ENCODE measurements at regions not wholly inside any gene's neighbourhood (a gene's known extent, or its start where the extent isn't known, plus 50 kb on each side); places are given as distances from the start of the nearest gene placed in this dataset.

- TF ChIP-seq, protein P1, sequence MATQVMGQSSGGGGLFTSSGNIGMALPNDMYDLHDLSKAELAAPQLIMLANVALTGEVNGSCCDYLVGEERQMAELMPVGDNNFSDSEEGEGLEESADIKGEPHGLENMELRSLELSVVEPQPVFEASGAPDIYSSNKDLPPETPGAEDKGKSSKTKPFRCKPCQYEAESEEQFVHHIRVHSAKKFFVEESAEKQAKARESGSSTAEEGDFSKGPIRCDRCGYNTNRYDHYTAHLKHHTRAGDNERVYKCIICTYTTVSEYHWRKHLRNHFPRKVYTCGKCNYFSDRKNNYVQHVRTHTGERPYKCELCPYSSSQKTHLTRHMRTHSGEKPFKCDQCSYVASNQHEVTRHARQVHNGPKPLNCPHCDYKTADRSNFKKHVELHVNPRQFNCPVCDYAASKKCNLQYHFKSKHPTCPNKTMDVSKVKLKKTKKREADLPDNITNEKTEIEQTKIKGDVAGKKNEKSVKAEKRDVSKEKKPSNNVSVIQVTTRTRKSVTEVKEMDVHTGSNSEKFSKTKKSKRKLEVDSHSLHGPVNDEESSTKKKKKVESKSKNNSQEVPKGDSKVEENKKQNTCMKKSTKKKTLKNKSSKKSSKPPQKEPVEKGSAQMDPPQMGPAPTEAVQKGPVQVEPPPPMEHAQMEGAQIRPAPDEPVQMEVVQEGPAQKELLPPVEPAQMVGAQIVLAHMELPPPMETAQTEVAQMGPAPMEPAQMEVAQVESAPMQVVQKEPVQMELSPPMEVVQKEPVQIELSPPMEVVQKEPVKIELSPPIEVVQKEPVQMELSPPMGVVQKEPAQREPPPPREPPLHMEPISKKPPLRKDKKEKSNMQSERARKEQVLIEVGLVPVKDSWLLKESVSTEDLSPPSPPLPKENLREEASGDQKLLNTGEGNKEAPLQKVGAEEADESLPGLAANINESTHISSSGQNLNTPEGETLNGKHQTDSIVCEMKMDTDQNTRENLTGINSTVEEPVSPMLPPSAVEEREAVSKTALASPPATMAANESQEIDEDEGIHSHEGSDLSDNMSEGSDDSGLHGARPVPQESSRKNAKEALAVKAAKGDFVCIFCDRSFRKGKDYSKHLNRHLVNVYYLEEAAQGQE (IDR thresholded peaks at IDR 0.05; ENCODE audit: low read depth, low read length), result no peak
- TF ChIP-seq EP300 (IDR thresholded peaks at IDR 0.05; ENCODE audit: borderline replicate concordance in 1 of 2, low read depth in 1 of 2, low read length in 1 of 2) (no peak), SMC3 (IDR thresholded peaks at IDR 0.05; ENCODE audit: low read depth, low read length) (no peak), FOXM1 (IDR thresholded peaks at IDR 0.05; ENCODE audit: low read depth) (no peak), FOSL2 (IDR thresholded peaks at IDR 0.05; ENCODE audit: borderline replicate concordance, low read depth) (no peak), SIN3A (IDR thresholded peaks at IDR 0.05; ENCODE audit: borderline replicate concordance, low read depth, low read length) (no peak)
- TF ChIP-seq, protein P2, sequence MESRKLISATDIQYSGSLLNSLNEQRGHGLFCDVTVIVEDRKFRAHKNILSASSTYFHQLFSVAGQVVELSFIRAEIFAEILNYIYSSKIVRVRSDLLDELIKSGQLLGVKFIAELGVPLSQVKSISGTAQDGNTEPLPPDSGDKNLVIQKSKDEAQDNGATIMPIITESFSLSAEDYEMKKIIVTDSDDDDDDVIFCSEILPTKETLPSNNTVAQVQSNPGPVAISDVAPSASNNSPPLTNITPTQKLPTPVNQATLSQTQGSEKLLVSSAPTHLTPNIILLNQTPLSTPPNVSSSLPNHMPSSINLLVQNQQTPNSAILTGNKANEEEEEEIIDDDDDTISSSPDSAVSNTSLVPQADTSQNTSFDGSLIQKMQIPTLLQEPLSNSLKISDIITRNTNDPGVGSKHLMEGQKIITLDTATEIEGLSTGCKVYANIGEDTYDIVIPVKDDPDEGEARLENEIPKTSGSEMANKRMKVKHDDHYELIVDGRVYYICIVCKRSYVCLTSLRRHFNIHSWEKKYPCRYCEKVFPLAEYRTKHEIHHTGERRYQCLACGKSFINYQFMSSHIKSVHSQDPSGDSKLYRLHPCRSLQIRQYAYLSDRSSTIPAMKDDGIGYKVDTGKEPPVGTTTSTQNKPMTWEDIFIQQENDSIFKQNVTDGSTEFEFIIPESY (IDR thresholded peaks at IDR 0.05; ENCODE audit: borderline replicate concordance, low read depth), result no peak
Measured at GRCh38 chr3:147313513-147313912, 92.8 kb downstream of the ZIC4 start (continued).

DNA sequence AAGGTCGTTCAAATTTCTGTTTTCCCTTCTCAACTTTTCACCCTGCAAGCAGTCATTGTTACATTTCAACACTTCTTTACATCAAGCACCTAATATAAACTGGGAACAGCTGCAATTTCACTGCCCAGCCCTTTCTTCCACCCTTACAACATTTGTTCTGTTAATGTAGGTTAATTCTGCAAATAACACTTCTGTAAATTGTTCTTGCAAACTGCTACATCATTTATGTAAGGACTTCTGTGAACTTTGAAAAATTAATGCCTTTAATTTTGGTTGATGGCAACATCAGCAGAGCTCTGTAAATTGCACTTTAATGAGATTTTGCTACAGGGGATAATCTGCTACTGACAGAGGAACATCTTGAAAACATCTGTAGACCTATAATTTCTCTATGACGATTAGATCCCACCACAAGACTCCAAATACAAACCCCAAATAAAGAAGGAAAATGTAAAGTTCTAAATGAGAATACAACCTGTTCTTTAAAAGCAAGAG is 93.5 kb downstream of the ZIC4 start:
- POLR2A ChIA-PET, result no interaction called here
- H3K4me3 ChIP-seq (ENCODE audit: low read depth in 2 of 2, low read length in 1 of 2), result no peak overlapping the region
- no peaks in the 10 kb centered on the region for H3K9me3 ChIP-seq
- no peaks in the 10 kb centered on the region for H3K9me2 ChIP-seq
- H3F3A ChIP-seq (replicated peaks; ENCODE audit: insufficient read depth), result no peaks in the 10 kb centered on the region
- H3K27me3 ChIP-seq (ENCODE audit: insufficient read depth), result no peaks in the 10 kb centered on the region
- H3K27ac ChIP-seq (ENCODE audit: low read depth in 2 of 2, low read length in 1 of 2), result no peak overlapping the region
- TF ChIP-seq GATA2 (CRISPR knock-in tag; IDR thresholded peaks at IDR 0.05) (no peak), EP300 (IDR thresholded peaks at IDR 0.05; ENCODE audit: borderline replicate concordance in 1 of 2, low read depth in 1 of 2, low read length in 1 of 2) (peak in 1 of 2 experiments; percentile 19; a peak in 1 of 4 replicates)
- H2AFZ ChIP-seq (ENCODE audit: low read depth), result no peak overlapping the region
- H3K79me2 ChIP-seq (ENCODE audit: insufficient read depth), result no peaks in the 10 kb centered on the region
- CTCF ChIA-PET, result no interaction called here
- no peaks in the 10 kb centered on the region for H4K20me1 ChIP-seq (ENCODE audit: insufficient read depth)
- no peaks in the 10 kb centered on the region; a peak in 1 of 4 replicates for H3K4me1 ChIP-seq (ENCODE audit: control insufficient read depth in 1 of 2, insufficient read depth in 2 of 2, low read depth in 1 of 2, low read length in 1 of 2)
- H3K4me2 ChIP-seq, result no peak overlapping the region
- no peak overlapping the region for H3K9ac ChIP-seq
- 13% methylated on average over 2 of the region's 2 CpGs for WGBS (ENCODE audit: low lambda C conversion rate)
- DNase-seq, result peak; percentile 11
- no peaks in the 10 kb centered on the region for H3K36me3 ChIP-seq (replicated peaks in 1 of 2; ENCODE audit: control insufficient read depth in 1 of 2, insufficient read depth in 2 of 2, low read length in 1 of 2)

DNA sequence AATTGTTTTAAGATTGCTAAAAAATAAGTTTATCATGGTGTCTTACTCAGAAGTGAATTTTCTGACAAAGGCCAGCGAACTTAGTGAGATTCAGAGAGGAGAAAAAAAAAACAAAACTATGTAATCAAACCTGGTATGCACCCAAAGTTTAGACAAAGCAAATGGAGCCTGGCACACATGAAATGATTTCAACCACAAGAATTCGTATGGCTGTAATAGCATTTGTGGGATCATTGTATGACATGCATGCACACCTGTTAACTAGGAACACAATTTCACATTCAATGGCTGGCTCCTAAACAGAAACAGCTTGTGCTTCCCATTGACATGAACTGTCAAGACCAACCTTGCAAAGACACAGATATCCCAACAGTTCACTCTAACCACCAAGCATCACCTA is 94.6 kb downstream of the ZIC4 start:
- ChIA-PET CTCF (no interaction called here), POLR2A (no interaction called here)
- Histone ChIP-seq H4K20me1 (ENCODE audit: insufficient read depth) (no peaks in the 10 kb centered on the region), H3K9me3 (no peaks in the 10 kb centered on the region), H2AFZ (ENCODE audit: low read depth) (no peak overlapping the region), H3F3A (replicated peaks; ENCODE audit: insufficient read depth) (no peaks in the 10 kb centered on the region), H3K4me3 (ENCODE audit: low read depth in 2 of 2, low read length in 1 of 2) (no peak overlapping the region), H3K9ac (no peak overlapping the region), H3K79me2 (ENCODE audit: insufficient read depth) (no peaks in the 10 kb centered on the region), H3K4me2 (no peak overlapping the region), H3K4me1 (ENCODE audit: control insufficient read depth in 1 of 2, insufficient read depth in 2 of 2, low read depth in 1 of 2, low read length in 1 of 2) (no peaks in the 10 kb centered on the region; a peak in 1 of 4 replicates), H3K27me3 (ENCODE audit: insufficient read depth) (no peaks in the 10 kb centered on the region), H3K9me2 (no peaks in the 10 kb centered on the region), H3K36me3 (replicated peaks in 1 of 2; ENCODE audit: control insufficient read depth in 1 of 2, insufficient read depth in 2 of 2, low read length in 1 of 2) (no peaks in the 10 kb centered on the region), H3K27ac (ENCODE audit: low read depth in 2 of 2, low read length in 1 of 2) (no peak overlapping the region)
- DNase-seq, result no peak
- 36% methylated on average over 2 of the region's 2 CpGs for WGBS (ENCODE audit: low lambda C conversion rate)
- TF ChIP-seq, protein P1 (IDR thresholded peaks at IDR 0.05; ENCODE audit: low read depth, low read length), result no peak
- TF ChIP-seq YY1 (IDR thresholded peaks at IDR 0.05; ENCODE audit: low read depth) (no peak), SMC3 (IDR thresholded peaks at IDR 0.05; ENCODE audit: low read depth, low read length) (no peak), TEAD4 (IDR thresholded peaks at IDR 0.05; ENCODE audit: borderline replicate concordance, insufficient read depth) (no peak), FOXJ3 (CRISPR knock-in tag; IDR thresholded peaks at IDR 0.05) (no peak), RXRA (IDR thresholded peaks at IDR 0.05; ENCODE audit: borderline replicate concordance, low read depth) (no peak)
- TF ChIP-seq, protein P2 (IDR thresholded peaks at IDR 0.05; ENCODE audit: borderline replicate concordance, low read depth), result no peak

Data from SK-N-SH (cell line).